Spleen (tissue), 7 donors: ENCODE measurements at regions not wholly inside any gene's neighbourhood (a gene's known extent, or its start where the extent isn't known, plus 50 kb on each side); places are given as distances from the start of the nearest gene placed in this dataset.

ENCODE experiments used
- CTCF ChIP-seq, 11 experiments: fragments of 200-600 bp in 7 of 11; fragments of 450-650 bp in 4 of 11; sonication (generic) in 4 of 11; IDR thresholded peaks in 8 of 11; conservative IDR thresholded peaks in 3 of 11; 1 replicate in 7 of 11; 2 replicates in 4 of 11; pipeline versions ENCODE4 v1.4.0 to v1.8.0; 2016 to 2021; ENCODE audit warnings: antibody characterized with exemption in 11 of 11, inconsistent platforms in 4 of 11, mild to moderate bottlenecking in 1 of 11
- POLR2A ChIP-seq, 3 donors: fragments of 450-650 bp; IDR thresholded peaks; one replicate each; pipeline ENCODE4 v1.5.1; 2017; ENCODE audit warnings: antibody characterized with exemption in 3 of 3, mild to moderate bottlenecking in 1 of 3
- POLR2AphosphoS5 ChIP-seq, 3 donors: sonication (generic); formaldehyde crosslinking; IDR thresholded peaks; one replicate each; pipeline ENCODE4 v1.5.1; 2017; ENCODE audit warnings: antibody characterized with exemption in 3 of 3
- donor health status: DM: no; HTN: no; CAD: no; lungs with moderate emphysema.
- donor health status: DM: no; HTN: no; CAD: no.
- donor health status: DM: no; HTN: no; CAD: no.

DNA sequence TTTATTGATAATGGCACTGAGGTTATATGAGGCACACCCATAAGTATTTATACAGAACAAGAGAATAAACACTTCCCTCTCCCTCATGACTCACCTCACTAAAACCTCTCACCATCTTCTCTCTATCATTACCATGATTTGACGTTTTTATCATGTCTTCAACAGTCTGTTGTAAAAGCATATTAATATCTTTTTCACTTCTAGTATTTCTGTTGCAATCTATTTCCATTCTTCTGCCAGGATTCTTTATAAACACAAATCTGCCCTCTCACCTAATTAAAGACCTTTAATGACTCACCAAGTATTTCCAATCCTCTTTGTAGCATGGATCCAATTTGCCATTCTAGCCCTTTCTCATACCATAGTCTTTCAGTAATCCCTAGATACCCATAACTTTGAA is 527.7 kb downstream of the SLC16A7 start:
- TF ChIP-seq CTCF (IDR thresholded peaks at IDR 0.05 in 8 of 11, conservative IDR thresholded peaks at IDR 0.05 in 3 of 11): no peak
- TF ChIP-seq POLR2AphosphoS5 (IDR thresholded peaks at IDR 0.05): no peak
- TF ChIP-seq POLR2A (IDR thresholded peaks at IDR 0.05): no peak
